ENCODE measurements at regions not wholly inside any gene's neighbourhood (a gene's known extent, or its start where the extent isn't known, plus 50 kb on each side); places are given as distances from the start of the nearest gene placed in this dataset.
"Not testable (repeated sequence)": the region's sequence is repeated elsewhere in the genome, so short reads cannot be mapped to it uniquely, and the experiment has no call there.

DNA sequence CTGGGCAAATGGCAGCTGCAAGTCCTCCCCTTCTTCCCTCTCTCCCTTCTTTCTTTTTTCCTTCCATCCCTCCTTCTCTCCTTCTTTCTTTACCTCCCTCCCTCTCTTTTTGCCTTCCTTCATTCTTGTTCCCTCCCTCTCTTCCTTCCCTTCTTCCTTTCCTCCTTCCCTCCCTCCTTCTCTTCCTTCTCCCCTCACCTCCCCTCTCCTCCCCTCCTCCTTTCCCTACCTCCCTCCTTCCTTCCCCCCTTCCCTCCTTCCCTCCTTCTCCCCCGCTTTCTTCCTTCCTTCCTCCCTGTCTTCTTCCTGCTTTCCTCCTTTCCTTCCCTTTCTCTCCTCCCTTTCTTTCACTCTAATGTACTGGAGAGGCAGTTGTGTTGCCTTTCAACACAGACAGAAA lies 110.8 kb upstream of the SALL1 start:
- DNase-seq (ENCODE audit: low read depth in 2 of 2), result no peak

DNA sequence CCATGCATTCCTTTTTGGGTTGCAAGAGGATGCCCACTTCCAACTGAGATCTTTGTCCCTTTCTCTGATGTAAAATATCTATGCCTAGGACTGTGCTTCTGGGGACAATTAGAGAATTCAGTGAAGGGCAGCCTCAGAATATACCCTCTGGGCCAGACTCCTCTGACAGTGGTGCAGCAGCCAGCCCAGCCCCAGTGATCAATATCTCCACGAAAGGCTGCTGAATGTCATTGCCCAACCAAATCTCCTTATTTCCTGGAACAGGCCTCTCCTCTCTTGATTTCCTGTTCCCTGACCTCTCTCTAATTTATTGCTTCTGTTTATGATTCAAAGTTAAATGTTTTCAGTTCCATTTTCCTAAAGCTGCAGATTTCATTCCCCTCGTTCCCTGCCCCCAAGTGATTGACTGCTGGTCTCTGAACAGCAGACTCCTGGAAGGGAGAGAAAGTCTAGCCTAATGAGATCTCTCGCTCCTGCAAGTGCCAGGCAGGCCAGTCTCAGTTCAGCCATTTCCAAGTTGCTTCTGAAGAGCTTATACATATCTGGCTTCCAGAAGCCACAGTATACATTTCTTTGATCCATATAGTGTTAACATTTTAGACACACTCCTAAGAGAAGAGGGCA lies 104.4 kb upstream of the SALL1 start:
- no peak for DNase-seq (ENCODE audit: low read depth in 2 of 2)

GRCh38 chr16:51254390-51254789 lies 103.3 kb upstream of the SALL1 start:
- not testable (repeated sequence) for DNase-seq (ENCODE audit: low read depth in 2 of 2)

GRCh38 chr16:51248217-51248616 lies 97.1 kb upstream of the SALL1 start:
- no peak for DNase-seq (ENCODE audit: low read depth in 2 of 2)

- no peak for DNase-seq (ENCODE audit: low read depth in 2 of 2)
Observed at GRCh38 chr16:51245658-51245995, 94.6 kb upstream of the SALL1 start.

GRCh38 chr16:51244887-51245657 lies 94.0 kb upstream of the SALL1 start:
- no peak for DNase-seq (ENCODE audit: low read depth in 2 of 2)

DNA sequence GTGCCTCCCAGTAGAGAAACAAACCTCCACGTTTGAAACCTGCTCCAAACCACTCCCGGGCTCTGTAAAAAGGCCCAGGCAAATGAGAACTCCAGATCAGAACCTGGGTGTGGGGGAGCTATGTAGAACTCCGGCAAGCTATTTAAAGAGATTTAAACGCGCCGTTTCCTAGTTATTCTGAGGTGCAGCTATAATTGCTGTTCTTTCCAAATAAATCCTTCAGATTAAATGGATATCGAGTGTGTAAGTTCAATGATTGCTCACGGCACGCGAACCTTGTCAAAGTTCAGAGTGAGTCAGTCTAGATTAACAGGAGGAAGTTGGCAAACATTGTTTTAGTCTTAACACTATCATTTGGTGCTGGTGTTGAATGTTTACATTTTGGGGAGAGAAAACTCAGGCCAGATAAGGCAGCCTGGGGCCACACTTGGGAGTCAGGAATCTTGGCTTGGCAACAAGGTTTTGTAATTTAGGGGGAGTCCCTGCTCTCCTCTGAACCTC lies 92.9 kb upstream of the SALL1 start:
- DNase-seq (ENCODE audit: low read depth in 2 of 2), result no peak

DNA sequence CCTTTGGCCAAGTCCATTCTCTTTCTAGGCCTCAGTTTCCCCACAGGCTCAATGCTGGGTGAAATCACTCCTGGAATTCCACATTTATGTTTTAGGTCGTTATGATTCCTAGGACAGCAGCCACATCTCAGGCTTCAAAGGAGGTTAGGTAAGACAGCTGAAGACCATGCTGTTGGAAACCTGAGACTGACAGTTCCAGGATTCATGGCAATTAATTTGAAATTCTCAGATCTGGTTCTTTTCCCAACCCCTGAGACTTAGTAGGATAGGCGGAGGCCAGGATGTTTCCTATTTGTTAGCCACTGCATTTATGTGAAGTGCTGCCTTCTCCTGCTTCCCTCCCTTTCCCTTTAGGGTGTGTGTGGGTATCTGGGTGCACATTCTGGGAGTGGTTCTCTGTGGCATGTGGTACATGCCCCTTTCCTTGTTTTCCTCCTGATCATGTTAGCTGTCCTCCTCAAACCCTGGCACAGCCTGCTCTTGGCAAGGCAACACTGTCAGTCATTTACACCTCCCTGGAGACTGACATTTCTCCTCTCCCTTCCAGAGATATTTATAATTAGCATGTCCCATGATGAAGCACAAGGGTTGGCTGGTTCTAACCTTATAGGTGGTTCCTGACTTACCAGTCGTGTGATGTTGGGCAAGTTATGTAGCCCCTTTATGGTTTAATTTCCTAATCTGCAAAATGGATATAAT lies 91.4 kb upstream of the SALL1 start:
- DNase-seq (ENCODE audit: low read depth in 2 of 2), result no peak

DNA sequence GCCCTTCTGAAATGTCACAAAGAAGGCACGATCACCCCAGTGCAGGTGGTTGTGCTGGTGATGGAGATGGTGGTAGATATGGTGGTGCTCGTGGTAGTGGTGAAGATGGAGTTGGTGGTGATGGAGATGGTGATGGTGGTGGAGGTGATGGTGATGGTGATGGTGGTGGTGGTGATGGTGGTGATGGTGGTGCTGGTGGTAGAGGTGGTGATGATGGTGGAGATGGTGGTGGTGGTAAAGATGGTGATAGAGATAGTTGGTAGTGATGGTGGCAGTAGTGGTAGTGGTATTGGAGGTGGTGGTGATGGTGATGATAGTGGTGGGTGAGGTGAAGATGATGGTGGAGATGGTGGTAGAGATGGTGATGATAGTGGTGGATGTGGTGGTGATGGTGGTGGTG lies 88.1 kb upstream of the SALL1 start:
- DNase-seq (ENCODE audit: low read depth in 2 of 2), result no peak

- no peak for DNase-seq (ENCODE audit: low read depth in 2 of 2)
Observed at GRCh38 chr16:51237861-51238378, 86.8 kb upstream of the SALL1 start.

GRCh38 chr16:51237207-51237606 lies 86.1 kb upstream of the SALL1 start:
- DNase-seq (ENCODE audit: low read depth in 2 of 2), result no peak

DNA sequence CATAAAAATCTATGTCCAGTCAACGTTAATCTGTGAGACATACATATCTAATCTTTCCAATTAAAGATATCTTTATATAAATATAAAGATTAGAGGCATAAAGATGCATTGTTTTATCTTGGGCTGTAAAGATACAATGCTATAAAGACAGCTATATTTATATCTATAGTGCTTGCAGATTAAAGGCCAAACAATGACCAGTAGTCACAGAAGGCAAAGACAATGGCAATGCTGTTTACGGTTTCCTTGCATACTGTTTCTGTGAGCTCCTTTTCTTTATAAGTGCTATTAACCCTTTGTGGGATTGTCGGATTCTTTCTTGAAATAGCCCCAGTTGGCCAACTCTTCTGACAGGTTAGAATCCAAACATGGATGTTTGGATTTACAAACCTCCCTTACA lies 85.5 kb upstream of the SALL1 start:
- no peak for DNase-seq (ENCODE audit: low read depth in 2 of 2)

DNA sequence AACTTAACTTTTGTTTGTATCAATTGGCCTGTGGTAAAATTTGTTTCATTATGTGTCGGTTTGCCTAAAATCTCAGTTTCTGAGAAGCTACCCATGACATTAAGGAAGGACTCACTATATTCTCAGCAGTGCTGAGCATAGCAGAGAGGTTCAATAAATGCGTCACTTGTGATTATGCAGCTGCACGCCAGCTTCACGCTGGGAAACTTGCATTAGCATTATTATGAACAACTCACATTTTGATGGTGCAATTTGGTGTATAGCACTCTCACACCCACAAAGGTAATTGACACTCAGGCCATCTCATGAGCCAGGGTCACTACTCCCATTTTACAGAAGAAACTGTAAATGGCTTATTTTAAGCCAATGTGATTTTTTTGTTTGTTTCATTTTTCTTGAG lies 80.6 kb upstream of the SALL1 start:
- DNase-seq (ENCODE audit: low read depth in 2 of 2), result no peak

DNA sequence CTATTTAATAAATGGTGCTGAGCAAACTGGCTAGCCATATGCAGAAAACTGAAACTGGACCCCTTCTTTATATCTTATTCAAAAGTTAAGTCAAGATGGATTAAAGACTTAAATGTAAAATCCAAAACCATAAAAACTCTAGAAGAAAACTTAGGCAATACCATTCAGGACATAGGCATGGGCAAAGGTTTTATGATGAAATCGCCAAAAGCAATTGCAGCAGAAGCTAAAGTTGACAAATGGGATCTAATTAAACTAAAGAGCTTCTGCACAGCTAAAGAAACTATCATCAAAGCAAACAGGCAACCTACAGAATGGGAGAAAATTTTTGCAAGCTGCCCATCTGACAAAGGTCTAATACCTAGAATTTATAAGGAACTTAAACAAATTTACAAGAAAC lies 79.0 kb upstream of the SALL1 start:
- DNase-seq (ENCODE audit: low read depth in 2 of 2), result not testable (repeated sequence)

DNA sequence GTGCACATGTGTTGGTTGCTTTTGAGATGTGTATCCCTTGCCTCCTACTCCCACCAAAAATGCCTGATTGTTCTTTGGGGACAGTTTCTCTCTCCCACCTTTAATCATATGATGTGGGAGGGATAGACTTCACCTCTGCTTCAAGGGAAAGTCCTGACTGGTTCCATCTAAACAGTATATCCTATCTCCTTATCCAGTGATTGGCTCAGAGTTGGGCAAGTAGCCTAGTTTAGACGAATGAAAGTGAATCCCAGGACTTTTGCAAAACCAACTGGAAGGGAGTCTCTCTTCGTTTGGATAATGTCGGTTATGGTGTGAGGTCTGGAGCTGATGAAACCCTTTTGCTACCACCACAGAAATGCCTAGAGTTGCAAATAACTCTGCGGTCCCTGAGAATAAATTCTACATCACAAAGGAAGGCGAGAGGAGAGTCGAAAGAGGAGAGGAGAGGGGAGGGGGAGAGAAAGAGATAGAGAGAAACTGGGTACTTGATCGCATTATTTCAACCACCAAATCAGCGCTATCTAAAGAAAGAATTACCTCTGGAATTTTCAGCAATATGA lies 77.1 kb upstream of the SALL1 start:
- no peak for DNase-seq (ENCODE audit: low read depth in 2 of 2)

- DNase-seq (ENCODE audit: low read depth in 2 of 2), result no peak
Observed at GRCh38 chr16:51225878-51226277, 74.8 kb upstream of the SALL1 start.

DNA sequence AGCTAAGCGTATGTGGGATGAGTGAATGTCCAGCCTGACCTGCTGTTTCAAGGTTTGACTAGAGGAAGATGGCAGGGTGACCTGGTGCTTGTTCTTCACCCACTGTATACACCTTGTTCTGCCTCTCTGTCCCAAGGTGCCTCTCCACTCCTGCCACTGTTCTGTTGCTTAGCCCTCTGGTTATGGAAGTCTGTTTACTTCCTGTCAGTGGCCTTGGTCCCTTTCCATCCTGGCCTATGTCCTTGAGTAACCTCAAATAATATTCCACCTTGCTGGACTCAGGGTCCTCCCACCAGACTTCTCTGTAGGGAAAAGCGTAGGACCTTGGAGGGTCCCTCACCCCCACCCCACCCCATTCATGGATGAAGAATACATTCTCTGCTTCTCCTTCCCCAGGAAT lies 73.2 kb upstream of the SALL1 start:
- DNase-seq (ENCODE audit: low read depth in 2 of 2), result no peak

- no peak for DNase-seq (ENCODE audit: low read depth in 2 of 2)
Observed at GRCh38 chr16:51222016-51222415, 70.9 kb upstream of the SALL1 start.

GRCh38 chr16:51211148-51211547 lies 60.1 kb upstream of the SALL1 start:
- no peak for DNase-seq (ENCODE audit: low read depth in 2 of 2)

- DNase-seq (ENCODE audit: low read depth in 2 of 2), result no peak
Observed at GRCh38 chr16:51210087-51210486, 59.0 kb upstream of the SALL1 start.

GRCh38 chr16:51201604-51202003 lies 50.5 kb upstream of the SALL1 start:
- no peak for DNase-seq (ENCODE audit: low read depth in 2 of 2)
